Retinal pigment epithelial cell (primary cell): ENCODE measurements at regions not wholly inside any gene's neighbourhood (a gene's known extent, or its start where the extent isn't known, plus 50 kb on each side); places are given as distances from the start of the nearest gene placed in this dataset.
A peak's percentile ranks its signal among the peaks of the same experiment; 100 is the strongest.

Source experiments
- DNase-seq: peaks from one replicate; pipeline ENCODE4 v3.0.0-alpha.2; 2010; ENCODE audit warnings: low read depth
- H3K4me3 ChIP-seq: 2 replicates; pipeline ENCODE4 v1.5.1; 2011; ENCODE audit warnings: mild to moderate bottlenecking, low read length, control low read depth, moderate library complexity
- TF ChIP-seq, protein P1 (sequence below): conservative IDR thresholded peaks from 2 replicates; pipeline ENCODE4 v1.5.1; 2011; ENCODE audit warnings: low read depth, low read length, control low read depth, inconsistent platforms

DNA sequence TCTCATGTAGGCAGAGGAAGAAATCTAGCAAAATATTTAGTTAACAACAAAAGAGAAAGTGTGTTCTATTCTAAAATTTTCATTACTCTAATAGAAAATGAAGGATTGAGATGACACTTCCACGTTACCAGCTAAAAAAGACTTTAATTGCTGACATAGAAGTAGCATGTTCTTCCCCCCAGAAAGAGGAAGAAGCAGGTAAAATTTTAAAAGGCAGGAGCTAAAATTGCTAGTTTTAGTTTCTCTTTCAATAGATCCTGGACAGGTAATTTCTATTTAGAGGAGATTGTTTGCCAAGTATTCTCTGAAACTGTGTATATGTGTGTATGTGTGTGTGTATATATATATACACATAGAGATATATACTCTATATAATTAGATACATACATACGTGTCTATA lies 248.1 kb upstream of the FMN2 start:
- no peak for DNase-seq
- no peak overlapping the region for H3K4me3 ChIP-seq
- TF ChIP-seq, protein P1, sequence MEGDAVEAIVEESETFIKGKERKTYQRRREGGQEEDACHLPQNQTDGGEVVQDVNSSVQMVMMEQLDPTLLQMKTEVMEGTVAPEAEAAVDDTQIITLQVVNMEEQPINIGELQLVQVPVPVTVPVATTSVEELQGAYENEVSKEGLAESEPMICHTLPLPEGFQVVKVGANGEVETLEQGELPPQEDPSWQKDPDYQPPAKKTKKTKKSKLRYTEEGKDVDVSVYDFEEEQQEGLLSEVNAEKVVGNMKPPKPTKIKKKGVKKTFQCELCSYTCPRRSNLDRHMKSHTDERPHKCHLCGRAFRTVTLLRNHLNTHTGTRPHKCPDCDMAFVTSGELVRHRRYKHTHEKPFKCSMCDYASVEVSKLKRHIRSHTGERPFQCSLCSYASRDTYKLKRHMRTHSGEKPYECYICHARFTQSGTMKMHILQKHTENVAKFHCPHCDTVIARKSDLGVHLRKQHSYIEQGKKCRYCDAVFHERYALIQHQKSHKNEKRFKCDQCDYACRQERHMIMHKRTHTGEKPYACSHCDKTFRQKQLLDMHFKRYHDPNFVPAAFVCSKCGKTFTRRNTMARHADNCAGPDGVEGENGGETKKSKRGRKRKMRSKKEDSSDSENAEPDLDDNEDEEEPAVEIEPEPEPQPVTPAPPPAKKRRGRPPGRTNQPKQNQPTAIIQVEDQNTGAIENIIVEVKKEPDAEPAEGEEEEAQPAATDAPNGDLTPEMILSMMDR, result no peak

DNA sequence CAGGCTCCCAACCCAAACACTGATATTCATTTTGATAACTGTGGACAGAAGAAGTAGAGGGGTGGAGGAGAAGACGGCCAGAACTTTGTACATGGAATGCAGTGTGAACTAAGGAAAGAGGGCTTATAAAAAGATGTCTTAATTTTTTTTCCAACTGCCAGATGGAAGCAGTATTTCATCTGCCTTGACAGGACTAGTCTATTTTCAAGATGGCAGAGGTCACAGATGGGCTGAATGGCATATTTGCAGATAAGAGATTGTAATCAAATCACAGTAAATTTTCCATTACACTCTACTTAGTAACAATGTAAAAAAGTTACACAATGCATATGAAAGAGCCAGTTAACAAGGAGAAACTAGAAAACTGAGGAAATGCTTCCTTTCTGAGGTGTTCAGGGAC lies 246.8 kb upstream of the FMN2 start:
- TF ChIP-seq, protein P1, result no peak
- no peak for DNase-seq
- H3K4me3 ChIP-seq, result no peak overlapping the region

DNA sequence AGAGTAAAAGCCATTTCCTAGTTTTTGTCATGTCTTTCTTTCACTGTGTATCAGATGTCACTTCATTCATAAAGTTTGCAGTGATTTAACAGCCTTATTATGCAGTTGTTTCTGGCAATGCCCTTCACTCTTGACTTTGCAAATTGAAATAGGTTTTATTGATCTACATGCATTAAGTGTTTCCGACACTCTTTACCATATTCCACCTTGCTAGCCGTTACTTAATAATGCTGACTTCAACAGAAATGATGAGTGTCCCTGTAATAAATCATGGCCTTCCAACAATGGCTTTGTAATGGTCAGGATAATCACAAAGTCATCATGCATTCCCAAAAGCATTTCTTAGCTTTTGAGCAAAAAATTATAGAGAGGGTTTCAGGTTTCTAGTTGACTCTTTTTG lies 236.8 kb upstream of the FMN2 start:
- DNase-seq, result no peak
- H3K4me3 ChIP-seq, result no peak overlapping the region
- TF ChIP-seq, protein P1, result no peak

DNA sequence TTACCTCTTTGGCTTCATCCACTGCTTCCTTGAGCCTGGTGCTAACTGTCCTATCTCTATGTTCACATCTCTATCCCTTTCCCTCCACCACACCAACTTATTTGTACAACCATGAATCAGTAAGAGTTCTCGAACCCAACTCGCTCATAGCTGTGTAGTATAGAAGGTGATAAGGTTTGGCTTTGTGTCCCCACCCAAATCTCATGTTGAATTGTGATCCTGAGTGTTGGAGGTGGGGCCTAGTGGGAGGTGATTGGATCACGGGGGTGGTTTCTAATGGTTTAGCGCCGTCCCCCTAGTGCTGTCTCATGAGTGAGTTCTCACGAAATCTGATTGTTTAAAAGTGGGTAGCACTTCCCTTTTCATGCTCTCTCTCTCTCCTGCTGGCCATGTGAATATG lies 235.6 kb upstream of the FMN2 start:
- no peak for DNase-seq
- no peak overlapping the region for H3K4me3 ChIP-seq
- TF ChIP-seq, protein P1, result no peak

DNA sequence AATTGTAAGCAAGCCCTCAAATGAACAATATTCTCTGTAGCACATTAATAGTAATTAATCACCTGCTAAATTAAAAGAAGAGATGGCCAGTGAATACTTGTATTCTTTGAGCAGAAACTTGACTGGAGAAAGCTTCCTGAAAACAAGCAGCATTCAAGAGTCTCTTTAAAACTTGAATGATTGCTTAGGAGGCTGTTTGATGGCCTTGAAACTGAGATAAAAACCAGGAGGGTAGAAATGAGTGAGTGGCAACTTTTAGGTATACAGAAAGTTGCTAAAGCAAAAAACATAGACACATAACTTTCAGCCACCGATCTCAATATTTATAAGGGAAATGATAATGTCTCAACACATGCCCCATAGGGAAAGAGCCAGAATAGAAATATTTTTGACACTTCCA lies 234.8 kb upstream of the FMN2 start:
- TF ChIP-seq, protein P1, result no peak
- H3K4me3 ChIP-seq, result no peak overlapping the region
- no peak for DNase-seq

DNA sequence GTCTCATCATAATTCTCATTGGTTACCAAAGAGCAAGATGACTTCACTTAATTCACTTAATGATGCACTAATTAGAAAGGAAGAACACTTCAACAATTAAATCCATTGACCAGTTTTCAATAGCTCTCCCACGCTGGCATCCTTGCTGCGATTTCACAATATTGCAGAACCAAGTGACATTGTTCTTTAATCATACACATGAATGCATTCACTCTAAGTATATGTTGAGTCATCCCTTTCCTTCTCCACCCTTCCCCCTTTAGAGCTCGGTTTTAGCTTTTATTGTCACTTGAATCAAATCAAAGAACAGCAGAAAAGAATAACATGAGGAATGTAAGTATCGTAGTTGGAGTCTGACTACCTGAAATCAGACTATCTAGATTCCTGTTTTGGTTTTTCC lies 233.6 kb upstream of the FMN2 start:
- TF ChIP-seq, protein P1, result no peak
- H3K4me3 ChIP-seq, result no peak overlapping the region
- peak; percentile 67 for DNase-seq

DNA sequence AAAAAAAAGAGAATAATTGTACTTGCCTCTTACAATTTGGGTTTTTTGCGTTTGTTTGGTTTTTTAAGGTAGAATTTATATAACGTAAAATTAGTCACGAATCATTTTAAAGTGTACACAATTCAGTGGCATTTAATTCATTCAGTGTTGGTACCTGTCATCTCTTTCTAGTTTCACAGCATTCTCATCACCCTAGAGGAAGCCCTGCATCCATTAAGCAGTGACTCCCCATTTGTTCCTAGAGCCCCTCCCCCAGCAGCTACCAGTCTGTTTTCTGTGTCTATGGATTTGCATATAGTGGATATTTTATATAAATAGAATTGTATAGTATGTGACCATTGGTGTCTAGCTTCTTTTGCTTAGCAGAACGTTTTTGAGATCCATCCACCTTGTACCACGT lies 233.2 kb upstream of the FMN2 start:
- DNase-seq, result no peak
- no peak overlapping the region for H3K4me3 ChIP-seq
- TF ChIP-seq, protein P1, result no peak
